ENCODE measurements at regions not wholly inside any gene's neighbourhood (a gene's known extent, or its start where the extent isn't known, plus 50 kb on each side); places are given as distances from the start of the nearest gene placed in this dataset.

- no peak for DNase-seq
- intact Hi-C loops (cut with DNase I): no loop called here
- no peak for ATAC-seq
Observed at GRCh38 chr1:177469519-177469918, 298.8 kb downstream of the BRINP2 start.

GRCh38 chr1:177466286-177466685 lies 295.5 kb downstream of the BRINP2 start:
- DNase-seq (no peak), ATAC-seq (no peak)
- intact Hi-C loops (cut with DNase I): no loop called here

- ATAC-seq (no peak), DNase-seq (no peak)
- intact Hi-C loops (cut with DNase I): no loop called here
Observed at GRCh38 chr1:177464686-177465085, 293.9 kb downstream of the BRINP2 start.

- ATAC-seq (no peak), DNase-seq (no peak)
- intact Hi-C loops (cut with DNase I): no loop called here
Observed at GRCh38 chr1:177451191-177451590, 280.4 kb downstream of the BRINP2 start.

DNA sequence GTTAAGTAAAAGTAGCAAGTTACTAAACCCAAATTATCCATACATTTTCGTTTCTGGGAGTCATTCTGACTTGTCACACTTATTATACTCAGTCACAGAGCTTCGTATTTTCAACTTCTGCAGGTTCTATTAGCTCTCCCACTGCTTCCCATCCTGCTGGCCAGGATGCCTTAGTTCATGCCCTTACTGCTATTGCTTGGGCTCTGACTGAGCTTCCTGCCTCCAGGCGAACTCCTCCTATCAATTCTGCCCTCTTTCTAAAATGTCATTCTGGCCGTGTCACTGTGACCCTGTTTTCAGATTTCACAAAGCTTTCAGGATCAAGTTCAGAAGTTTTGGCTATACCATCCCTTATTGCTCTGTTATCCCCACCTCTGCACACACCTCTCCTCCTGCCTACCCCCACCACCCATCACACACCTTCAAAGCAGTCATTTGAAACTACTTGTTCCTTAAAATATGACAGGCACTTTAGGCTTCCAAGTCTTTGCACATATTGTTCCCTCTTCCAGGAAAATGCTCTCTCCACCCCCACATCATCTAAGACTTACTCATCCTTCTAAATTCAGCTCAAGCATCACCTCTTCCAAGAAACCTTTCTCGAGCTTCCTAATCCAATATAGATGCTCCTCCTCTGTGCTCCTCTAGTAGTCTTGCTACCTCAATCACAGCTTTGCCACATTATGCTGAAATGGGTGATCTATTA lies 278.0 kb downstream of the BRINP2 start:
- DNase-seq: no peak
- peak in 1 of 2 donors; percentile 55 for ATAC-seq
- intact Hi-C loops (cut with DNase I): no loop called here

- no peak for ATAC-seq
- intact Hi-C loops (cut with DNase I): no loop called here
- no peak for DNase-seq
Observed at GRCh38 chr1:177448036-177448615, 277.4 kb downstream of the BRINP2 start.

- ATAC-seq: no peak
- DNase-seq: no peak
- intact Hi-C loops (cut with DNase I): no loop called here
Observed at GRCh38 chr1:177444997-177445746, 274.4 kb downstream of the BRINP2 start.

DNA sequence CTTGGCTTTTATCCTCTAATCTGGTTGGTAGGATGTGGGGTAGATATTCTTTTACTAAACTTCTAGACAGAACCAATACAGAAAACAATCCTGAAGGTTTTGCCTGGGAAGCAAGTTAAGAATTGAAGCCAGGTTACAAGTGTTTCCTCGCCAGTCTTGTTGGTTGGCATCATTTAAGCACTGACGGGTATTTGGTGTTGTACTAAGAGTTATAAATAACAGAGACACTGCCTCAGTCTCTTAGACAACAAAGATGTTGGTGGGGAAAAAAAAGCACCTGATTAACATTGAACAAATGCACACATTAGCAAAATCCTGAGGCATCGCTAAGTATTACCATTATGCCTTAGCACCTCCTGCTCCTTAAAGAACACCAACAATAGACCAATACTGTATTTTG lies 272.2 kb downstream of the BRINP2 start:
- intact Hi-C loops (cut with DNase I): no loop called here
- ATAC-seq: no peak
- DNase-seq: no peak

GRCh38 chr1:177442584-177442983 lies 271.8 kb downstream of the BRINP2 start:
- DNase-seq (no peak), ATAC-seq (no peak)
- intact Hi-C loops (cut with DNase I): no loop called here

DNA sequence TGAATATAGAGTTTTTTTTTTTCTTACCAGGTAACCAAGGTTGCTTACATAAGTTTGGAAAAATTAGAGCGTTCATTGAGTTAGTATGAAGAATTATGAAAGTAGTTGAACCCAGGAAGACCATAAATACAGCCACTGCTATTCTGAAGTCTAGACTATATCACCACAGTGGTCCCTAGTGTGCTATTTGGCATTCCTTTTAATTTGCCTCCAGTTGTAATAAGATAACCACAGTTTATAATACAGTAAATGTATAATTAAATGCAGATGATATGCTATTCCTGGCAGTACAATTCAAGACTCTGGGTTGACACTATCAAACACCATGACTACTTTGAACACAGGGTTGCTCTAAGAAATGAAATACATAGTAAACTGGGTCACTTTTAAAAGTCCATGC lies 270.5 kb downstream of the BRINP2 start:
- no peak for DNase-seq
- intact Hi-C loops (cut with DNase I): no loop called here
- ATAC-seq: no peak

DNA sequence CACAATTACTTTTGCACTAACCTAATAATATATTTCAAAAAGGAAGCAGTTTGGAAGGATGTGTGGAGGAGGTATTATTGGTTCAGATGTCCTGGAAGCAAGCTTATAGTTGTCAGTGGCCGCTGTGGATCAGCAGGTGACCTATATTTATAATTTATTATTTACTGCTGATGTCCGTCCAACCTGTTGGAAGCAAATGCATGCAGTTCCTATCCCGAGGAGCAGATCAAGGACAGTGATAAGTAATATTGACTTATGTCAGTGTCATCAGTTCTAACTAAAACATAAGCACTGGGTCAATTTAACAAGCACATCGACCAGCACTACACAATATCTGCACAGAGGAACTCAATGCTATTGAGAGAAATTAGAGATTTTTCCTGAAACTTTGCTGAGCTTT lies 270.1 kb downstream of the BRINP2 start:
- intact Hi-C loops (cut with DNase I): no loop called here
- ATAC-seq (no peak), DNase-seq (no peak)

GRCh38 chr1:177439301-177439700 lies 268.5 kb downstream of the BRINP2 start:
- intact Hi-C loops (cut with DNase I): no loop called here

DNA sequence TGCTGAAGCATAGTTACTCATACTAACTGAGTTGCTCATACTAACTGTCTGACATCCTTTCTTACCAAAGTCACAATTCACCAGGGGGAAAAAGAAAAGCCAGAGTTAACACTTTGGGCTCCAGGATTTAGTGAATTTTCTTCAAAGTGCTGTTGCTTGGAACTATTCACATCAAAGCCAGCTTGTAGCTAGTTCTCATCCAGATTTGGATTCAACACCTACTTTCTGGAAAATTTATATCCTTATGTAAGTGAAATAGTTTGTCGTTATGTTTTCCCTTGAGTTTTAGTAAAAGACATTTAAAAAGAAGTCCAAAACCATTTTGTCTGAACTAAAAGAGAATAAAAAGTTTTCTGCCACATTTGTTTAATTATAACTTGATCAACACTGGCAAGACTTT lies 264.6 kb downstream of the BRINP2 start:
- intact Hi-C loops (cut with DNase I): no loop called here
- no peak for ATAC-seq
- no peak for DNase-seq

More at GRCh38 chr1:177439301-177439700, 268.5 kb downstream of the BRINP2 start:
- no peak for ATAC-seq
- DNase-seq: no peak

DNA sequence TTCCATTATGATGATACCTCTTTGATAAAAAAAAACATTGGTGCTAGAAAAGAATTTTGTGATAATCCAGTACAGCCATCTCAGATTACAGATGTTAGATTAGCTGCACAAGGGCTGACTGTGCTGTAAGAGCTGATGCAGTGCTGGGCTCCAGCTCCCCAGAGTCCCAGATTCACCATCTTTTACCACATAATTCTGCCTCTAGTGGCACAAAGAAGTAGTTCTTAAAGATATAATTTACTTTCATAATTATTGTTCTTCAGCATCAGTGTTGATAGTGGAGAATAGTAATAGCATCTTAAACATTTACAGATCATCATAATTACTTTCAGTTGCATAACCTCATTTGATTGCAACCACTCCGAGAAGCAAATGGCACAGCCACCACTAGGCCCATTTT lies 262.1 kb downstream of the BRINP2 start:
- DNase-seq (no peak), ATAC-seq (no peak)
- intact Hi-C loops (cut with DNase I): no loop called here

DNA sequence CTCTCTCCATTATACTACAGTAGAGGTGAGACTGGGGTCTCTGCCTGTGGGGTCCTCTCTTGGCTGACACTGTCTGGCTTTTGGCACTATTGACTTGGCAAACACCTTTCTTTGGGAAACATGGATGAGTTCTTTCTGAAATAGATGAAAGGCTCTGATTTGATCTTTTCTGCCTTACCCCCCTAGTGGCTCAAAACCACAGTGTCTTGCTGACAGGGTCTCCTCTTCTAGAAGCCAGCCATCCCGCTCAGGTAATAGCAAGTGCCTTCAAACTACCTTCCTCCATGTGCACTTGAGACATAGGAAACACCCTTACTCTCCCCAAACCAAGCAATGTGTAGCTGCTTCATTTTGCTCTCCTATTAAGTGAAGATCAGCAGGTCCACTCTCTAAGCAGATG lies 260.4 kb downstream of the BRINP2 start:
- intact Hi-C loops (cut with DNase I): no loop called here
- DNase-seq (no peak), ATAC-seq (no peak)

- intact Hi-C loops (cut with DNase I): no loop called here
- no peak for DNase-seq
- no peak for ATAC-seq
Observed at GRCh38 chr1:177429234-177429633, 258.5 kb downstream of the BRINP2 start.

GRCh38 chr1:177427811-177428210 lies 257.1 kb downstream of the BRINP2 start:
- intact Hi-C loops (cut with DNase I): no loop called here
- DNase-seq: no peak
- ATAC-seq: no peak

- intact Hi-C loops (cut with DNase I): no loop called here
- DNase-seq (no peak), ATAC-seq (no peak)
Observed at GRCh38 chr1:177426497-177426896, 255.7 kb downstream of the BRINP2 start.

- intact Hi-C loops (cut with DNase I): no loop called here
- DNase-seq (no peak), ATAC-seq (no peak)
Observed at GRCh38 chr1:177425199-177425598, 254.4 kb downstream of the BRINP2 start.

- intact Hi-C loops (cut with DNase I): no loop called here
- peak in 1 of 2 donors; percentile 23 for ATAC-seq
- DNase-seq: no peak
Observed at GRCh38 chr1:177424744-177425143, 254.0 kb downstream of the BRINP2 start.

DNA sequence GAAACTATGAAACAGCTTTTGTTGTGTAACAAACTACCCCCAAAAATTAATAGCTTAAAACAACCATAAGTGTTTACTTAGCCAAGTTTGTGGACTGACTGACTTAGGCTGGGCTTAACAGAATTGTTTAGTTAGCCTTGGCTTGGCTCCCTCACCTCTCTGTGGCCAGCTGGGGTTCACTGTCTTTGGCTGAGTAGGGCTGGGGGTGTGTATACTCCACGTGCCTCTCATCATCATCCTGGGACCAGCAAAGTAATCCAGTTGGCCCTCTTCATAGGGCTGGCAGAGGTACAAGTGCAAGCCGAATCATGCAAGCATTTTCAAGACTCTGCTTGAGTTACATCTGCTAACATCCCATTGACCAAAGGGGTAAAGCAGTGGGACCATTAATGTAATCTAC lies 252.3 kb downstream of the BRINP2 start:
- no peak for ATAC-seq
- intact Hi-C loops (cut with DNase I): no loop called here
- no peak for DNase-seq

All from left cardiac atrium (tissue), 4 donors.